GM12878 (cell line): ENCODE measurements at regions not wholly inside any gene's neighbourhood (a gene's known extent, or its start where the extent isn't known, plus 50 kb on each side); places are given as distances from the start of the nearest gene placed in this dataset.

ENCODE experiments used
- ATAC-seq: fragments of 200-7000 bp; cut with Tn5 transposase; 3 replicates; pipeline ENCODE4 v1.9.1; 2020; ENCODE audit warnings: mild to moderate bottlenecking, moderate library complexity
- BruUV-seq: library from RNA; stranded (reverse); fragments of 400-500 nt; replicated peaks from 2 replicates; lab custom pipeline; 2021; lab: Mats Ljungman, UMichigan
- CTCF ChIA-PET: fragments of 300-600 bp; sonication (Branson Sonifier 250); formaldehyde crosslinking; extraction: SDS; loops from one replicate; lab custom pipeline; 2021; ENCODE audit warnings: inconsistent platforms; lab: Yijun Ruan, JAX
- POLR2A ChIA-PET: fragments of 350-600 bp; formaldehyde crosslinking; extraction: SDS; loops from one replicate; lab custom pipeline; 2021; ENCODE audit warnings: inconsistent platforms; lab: Charles Lee
- RAD21 ChIA-PET: fragments of 300-600 bp; sonication (Branson Sonifier 250); formaldehyde crosslinking; loops from one replicate; lab custom pipeline; 2023; ENCODE audit warnings: antibody characterized with exemption; ENCODE audit not compliant: unreplicated experiment; lab: Charles Lee
- SMC1A ChIA-PET: fragments of 300-600 bp; sonication (Branson Sonifier 250); formaldehyde crosslinking; loops from one replicate; lab custom pipeline; 2023; ENCODE audit not compliant: unreplicated experiment, uncharacterized antibody; lab: Charles Lee
- DNase-seq: peaks from one replicate; pipeline ENCODE4 v3.0.0-alpha.2; 2011; ENCODE audit warnings: low read depth, low spot score
- FAIRE-seq: peaks from 3 replicates; lab custom pipeline; 2011; peaks lifted over from hg19 to GRCh38; lab: Jason Lieb, UNC
- H2AFZ ChIP-seq: 2 replicates; pipeline ENCODE4 v1.6.0; 2011; ENCODE audit warnings: low read depth, low read length, control low read depth; ENCODE audit not compliant: control insufficient read depth
- H3K27ac ChIP-seq: 2 replicates; pipeline ENCODE4 v1.5.1; 2011; ENCODE audit warnings: control low read depth; ENCODE audit not compliant: control insufficient read depth, insufficient read depth
- H3K27me3 ChIP-seq, 2 experiments: replicated peaks in 1 of 2; 2 replicates each; pipeline versions ENCODE4 v1.6.0 to v1.6.1; 2011; ENCODE audit warnings: low read length in 1 of 2; ENCODE audit not compliant: control insufficient read depth in 2 of 2, insufficient read depth in 2 of 2
- H3K36me3 ChIP-seq, 2 experiments: 2 replicates each; pipeline ENCODE4 v1.5.1; 2011; ENCODE audit warnings: low read length in 1 of 2; ENCODE audit not compliant: control insufficient read depth in 2 of 2, insufficient read depth in 2 of 2
- H3K4me1 ChIP-seq: 2 replicates; pipeline ENCODE4 v1.6.1; 2011; ENCODE audit warnings: mild to moderate bottlenecking, low read length, moderate library complexity, mixed read lengths; ENCODE audit not compliant: control insufficient read depth, insufficient read depth
- H3K4me2 ChIP-seq: 2 replicates; pipeline ENCODE4 v1.6.0; 2011; ENCODE audit warnings: control low read depth; ENCODE audit not compliant: control insufficient read depth, insufficient read depth
- H3K4me3 ChIP-seq: fragments of 200-600 bp; sonication (generic); 2 replicates; pipeline ENCODE4 v1.5.1; 2016
- H3K79me2 ChIP-seq: 2 replicates; pipeline ENCODE4 v1.6.0; 2011; ENCODE audit warnings: low read length; ENCODE audit not compliant: control insufficient read depth, insufficient read depth
- H3K9ac ChIP-seq: 2 replicates; pipeline ENCODE4 v1.8.0; 2011; ENCODE audit warnings: low read length, control low read depth, mixed read lengths; ENCODE audit not compliant: control insufficient read depth, insufficient read depth
- H3K9me3 ChIP-seq: replicated peaks from 3 replicates; pipeline ENCODE4 v1.5.1; 2011; ENCODE audit warnings: mild to moderate bottlenecking, low read length; ENCODE audit not compliant: control insufficient read depth, insufficient read depth
- H4K20me1 ChIP-seq: 2 replicates; pipeline ENCODE4 v1.6.0; 2011; ENCODE audit not compliant: control insufficient read depth, insufficient read depth
- BHLHE40 ChIP-seq, 2 experiments: fragments of 450-650 bp in 1 of 2; IDR thresholded peaks; 2 replicates each; pipeline ENCODE4 v1.6.1; 2011 to 2017; ENCODE audit warnings: low read depth in 2 of 2, borderline replicate concordance in 1 of 2, improper control_type of control experiment in 1 of 2, low read length in 1 of 2, mild to moderate bottlenecking in 1 of 2
- CHD4 ChIP-seq: fragments of 200-600 bp; sonication (generic); IDR thresholded peaks from 2 replicates; pipeline ENCODE4 v1.6.1; 2016; ENCODE audit warnings: mild to moderate bottlenecking
- ETV6 ChIP-seq, 2 experiments: fragments of 450-650 bp in 1 of 2; IDR thresholded peaks in 1 of 2; conservative IDR thresholded peaks in 1 of 2; 2 replicates each; pipeline ENCODE4 v1.6.1; 2014; ENCODE audit warnings: antibody characterized with exemption in 1 of 2, borderline replicate concordance in 1 of 2, low read depth in 1 of 2, mild to moderate bottlenecking in 1 of 2, moderate library complexity in 1 of 2
- FOXK2 ChIP-seq: fragments of 450-650 bp; IDR thresholded peaks from 2 replicates; pipeline ENCODE4 v1.6.1; 2017; ENCODE audit warnings: mild to moderate bottlenecking, moderate library complexity
- NR2C2 ChIP-seq: IDR thresholded peaks from 2 replicates; pipeline ENCODE4 v1.6.1; 2011; ENCODE audit warnings: borderline replicate concordance, low read depth; ENCODE audit not compliant: control insufficient read depth, insufficient read length
- PRDM15 ChIP-seq: fragments of 450-650 bp; formaldehyde crosslinking; IDR thresholded peaks from 2 replicates; pipeline ENCODE4 v1.4.0; 2020; ENCODE audit warnings: mild to moderate bottlenecking, moderate library complexity
- SMAD5 ChIP-seq: IDR thresholded peaks from 2 replicates; pipeline ENCODE4 v1.6.1; 2016; ENCODE audit warnings: antibody characterized with exemption, low read depth
- SMARCA5 ChIP-seq: fragments of 450-650 bp; IDR thresholded peaks from 2 replicates; pipeline ENCODE4 v1.6.1; 2017; ENCODE audit warnings: mild to moderate bottlenecking
- SUPT20H ChIP-seq: IDR thresholded peaks from 2 replicates; pipeline ENCODE4 v1.6.1; 2011; ENCODE audit warnings: low read depth, mild to moderate bottlenecking, low read length, moderate library complexity, borderline replicate concordance; ENCODE audit not compliant: control insufficient read depth
- WGBS: methylation state at CpG from one replicate; pipeline ENCODE4 v1.1.6; 2016; ENCODE audit warnings: low lambda C conversion rate; ENCODE audit not compliant: insufficient replicate concordance, insufficient coverage; ENCODE audit errors: missing lambda C conversion rate; 5-methylcytosine and 5-hydroxymethylcytosine counted together
- in situ Hi-C: fragments of 300-500 bp; cut with MboI; formaldehyde crosslinking; loops from 9 replicates; pipeline ENCODE4 v1.14.3; 2018; ENCODE audit warnings: mixed read lengths
- intact Hi-C: fragments of 100-400 bp; cut with micrococcal nuclease; formaldehyde crosslinking; loops from one replicate; pipeline ENCODE4 v1.14.2; 2022; ENCODE audit not compliant: unreplicated experiment
- TF ChIP-seq, protein P1 (sequence below): IDR thresholded peaks from 2 replicates; pipeline ENCODE4 v1.6.1; 2012; ENCODE audit warnings: improper control_type of control experiment, low read depth, low read length; ENCODE audit not compliant: insufficient replicate concordance

DNA sequence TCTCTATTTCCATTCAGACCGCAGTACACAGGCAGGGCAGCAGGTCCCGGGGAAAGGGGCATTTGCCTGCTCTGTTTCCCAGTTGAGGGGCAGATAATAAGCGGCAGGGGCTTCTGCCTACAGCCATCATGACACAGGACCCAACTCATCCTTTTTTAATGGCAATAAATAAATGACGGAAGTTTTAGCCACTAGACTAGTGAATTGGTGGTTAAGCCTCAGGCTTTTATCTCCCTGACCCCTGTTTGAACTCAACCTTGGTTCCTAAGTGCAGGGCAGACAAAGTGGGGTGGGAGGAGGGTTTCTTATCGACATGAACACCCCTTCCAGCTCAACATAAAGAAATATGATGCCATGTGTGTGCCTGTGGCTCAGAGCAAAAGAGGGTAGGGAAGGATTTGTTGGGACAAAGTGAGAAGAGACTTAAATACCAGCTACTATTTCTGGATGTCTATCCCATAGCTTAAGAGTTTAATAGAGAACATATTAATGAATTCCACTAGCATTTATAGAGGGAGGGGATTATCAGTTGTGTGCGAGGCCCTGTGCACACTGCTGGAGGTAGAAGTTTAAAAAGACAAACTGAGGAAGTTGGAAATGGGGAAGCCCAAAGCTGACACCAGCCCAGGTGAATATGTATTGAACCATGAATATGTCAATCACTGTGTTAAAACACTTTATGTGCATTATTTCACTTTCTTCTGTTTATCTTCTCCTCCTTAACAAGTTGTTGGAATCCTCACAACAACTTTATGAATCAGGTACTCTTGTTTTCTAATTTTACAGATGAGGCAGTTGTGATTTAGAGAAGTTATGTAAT lies 939.4 kb downstream of the MCTP2 start:
- SMC1A ChIA-PET: no interaction called here
- TF ChIP-seq NR2C2 (no peak), FOXK2 (no peak), BHLHE40 (IDR thresholded peaks at IDR 0.05; ENCODE audit: borderline replicate concordance in 1 of 2, low read depth in 2 of 2, low read length in 1 of 2) (no peak), ETV6 (conservative IDR thresholded peaks at IDR 0.05 in 1 of 2, IDR thresholded peaks at IDR 0.05 in 1 of 2; ENCODE audit: borderline replicate concordance in 1 of 2, low read depth in 1 of 2) (no peak), SMAD5 (no peak), CHD4 (no peak), SMARCA5 (no peak), SUPT20H (no peak), PRDM15 (CRISPR knock-in tag) (no peak)
- TF ChIP-seq, protein P1, sequence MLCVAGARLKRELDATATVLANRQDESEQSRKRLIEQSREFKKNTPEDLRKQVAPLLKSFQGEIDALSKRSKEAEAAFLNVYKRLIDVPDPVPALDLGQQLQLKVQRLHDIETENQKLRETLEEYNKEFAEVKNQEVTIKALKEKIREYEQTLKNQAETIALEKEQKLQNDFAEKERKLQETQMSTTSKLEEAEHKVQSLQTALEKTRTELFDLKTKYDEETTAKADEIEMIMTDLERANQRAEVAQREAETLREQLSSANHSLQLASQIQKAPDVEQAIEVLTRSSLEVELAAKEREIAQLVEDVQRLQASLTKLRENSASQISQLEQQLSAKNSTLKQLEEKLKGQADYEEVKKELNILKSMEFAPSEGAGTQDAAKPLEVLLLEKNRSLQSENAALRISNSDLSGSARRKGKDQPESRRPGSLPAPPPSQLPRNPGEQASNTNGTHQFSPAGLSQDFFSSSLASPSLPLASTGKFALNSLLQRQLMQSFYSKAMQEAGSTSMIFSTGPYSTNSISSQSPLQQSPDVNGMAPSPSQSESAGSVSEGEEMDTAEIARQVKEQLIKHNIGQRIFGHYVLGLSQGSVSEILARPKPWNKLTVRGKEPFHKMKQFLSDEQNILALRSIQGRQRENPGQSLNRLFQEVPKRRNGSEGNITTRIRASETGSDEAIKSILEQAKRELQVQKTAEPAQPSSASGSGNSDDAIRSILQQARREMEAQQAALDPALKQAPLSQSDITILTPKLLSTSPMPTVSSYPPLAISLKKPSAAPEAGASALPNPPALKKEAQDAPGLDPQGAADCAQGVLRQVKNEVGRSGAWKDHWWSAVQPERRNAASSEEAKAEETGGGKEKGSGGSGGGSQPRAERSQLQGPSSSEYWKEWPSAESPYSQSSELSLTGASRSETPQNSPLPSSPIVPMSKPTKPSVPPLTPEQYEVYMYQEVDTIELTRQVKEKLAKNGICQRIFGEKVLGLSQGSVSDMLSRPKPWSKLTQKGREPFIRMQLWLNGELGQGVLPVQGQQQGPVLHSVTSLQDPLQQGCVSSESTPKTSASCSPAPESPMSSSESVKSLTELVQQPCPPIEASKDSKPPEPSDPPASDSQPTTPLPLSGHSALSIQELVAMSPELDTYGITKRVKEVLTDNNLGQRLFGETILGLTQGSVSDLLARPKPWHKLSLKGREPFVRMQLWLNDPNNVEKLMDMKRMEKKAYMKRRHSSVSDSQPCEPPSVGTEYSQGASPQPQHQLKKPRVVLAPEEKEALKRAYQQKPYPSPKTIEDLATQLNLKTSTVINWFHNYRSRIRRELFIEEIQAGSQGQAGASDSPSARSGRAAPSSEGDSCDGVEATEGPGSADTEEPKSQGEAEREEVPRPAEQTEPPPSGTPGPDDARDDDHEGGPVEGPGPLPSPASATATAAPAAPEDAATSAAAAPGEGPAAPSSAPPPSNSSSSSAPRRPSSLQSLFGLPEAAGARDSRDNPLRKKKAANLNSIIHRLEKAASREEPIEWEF: no peak
- TF ChIP-seq, all 136 proteins: peak for 0
- WGBS: under 1% methylated on average over 6 of the region's 6 CpGs
- no peaks in the 10 kb centered on the region for H4K20me1 ChIP-seq
- H3K27me3 ChIP-seq: no peaks in the 10 kb centered on the region
- FAIRE-seq (no peak), ATAC-seq (0 out of 3 replicates have a peak, but pooled peaks have one; percentile 21), DNase-seq (no peak)
- intact Hi-C loops: no loop called here
- ChIA-PET POLR2A (no interaction called here), CTCF (no interaction called here), RAD21 (no interaction called here)
- no peak overlapping the region for H3K4me2 ChIP-seq
- H2AFZ ChIP-seq: no peak overlapping the region
- H3K4me3 ChIP-seq: no peak overlapping the region
- H3K27ac ChIP-seq: no peak overlapping the region
- no peak overlapping the region for H3K9ac ChIP-seq
- in situ Hi-C loops: no loop called here
- no peaks in the 10 kb centered on the region for H3K79me2 ChIP-seq
- H3K36me3 ChIP-seq: no peaks in the 10 kb centered on the region
- H3K4me1 ChIP-seq: no peaks in the 10 kb centered on the region
- H3K9me3 ChIP-seq: no peaks in the 10 kb centered on the region
- no TSS peak for BruUV-seq
